Common myeloid progenitor, CD34-positive (primary cell): ENCODE measurements at regions not wholly inside any gene's neighbourhood (a gene's known extent, or its start where the extent isn't known, plus 50 kb on each side); places are given as distances from the start of the nearest gene placed in this dataset.

Source experiments
- CTCF ChIA-PET: fragments of 350-600 bp; sonication (Branson Sonifier 250); formaldehyde crosslinking; loops from one replicate; lab custom pipeline; 2021; ENCODE audit warnings: antibody characterized with exemption; lab: Charles Lee
- POLR2A ChIA-PET: fragments of 350-600 bp; sonication (Branson Sonifier 250); formaldehyde crosslinking; loops from one replicate; lab custom pipeline; 2021; ENCODE audit warnings: antibody characterized with exemption; lab: Charles Lee
- DNase-seq, 3 donors: peaks; one replicate each; pipeline versions ENCODE4 v3.0.0 to v3.0.0-alpha.2; 2013
- H3K27ac ChIP-seq, 2 experiments: 1 replicate in 1 of 2; 2 replicates in 1 of 2; pipeline ENCODE4 v1.7.0; 2013; ENCODE audit warnings: inconsistent platforms in 2 of 2, low read length in 2 of 2, mild to moderate bottlenecking in 2 of 2, low read depth in 1 of 2, moderate library complexity in 1 of 2; ENCODE audit not compliant: severe bottlenecking in 2 of 2, insufficient read depth in 1 of 2, poor library complexity in 1 of 2
- H3K27me3 ChIP-seq, 5 experiments: replicated peaks in 2 of 5; 1 replicate in 3 of 5; 2 replicates in 2 of 5; pipeline versions ENCODE4 v1.6.1 to v1.7.0; 2013; ENCODE audit warnings: low read length in 4 of 5, mild to moderate bottlenecking in 2 of 5, moderate library complexity in 2 of 5, inconsistent platforms in 1 of 5; ENCODE audit not compliant: insufficient read depth in 5 of 5, control insufficient read depth in 4 of 5
- H3K36me3 ChIP-seq, 4 experiments: 1 replicate in 2 of 4; 2 replicates in 2 of 4; pipeline versions ENCODE4 v1.6.1 to v1.7.0; 2013; ENCODE audit warnings: low read length in 3 of 4, control low read depth in 1 of 4, mild to moderate bottlenecking in 1 of 4; ENCODE audit not compliant: control insufficient read depth in 4 of 4, insufficient read depth in 4 of 4
- H3K4me1 ChIP-seq, 4 experiments: 1 replicate in 3 of 4; 2 replicates in 1 of 4; pipeline versions ENCODE4 v1.6.1 to v1.7.1; 2013; ENCODE audit warnings: low read length in 3 of 4, mild to moderate bottlenecking in 3 of 4, control low read depth in 1 of 4, inconsistent platforms in 1 of 4, moderate library complexity in 1 of 4; ENCODE audit not compliant: control insufficient read depth in 4 of 4, insufficient read depth in 4 of 4; ENCODE audit errors: control extremely low read depth in 1 of 4
- H3K4me3 ChIP-seq, 7 experiments: 1 replicate in 4 of 7; 2 replicates in 3 of 7; pipeline versions ENCODE4 v1.5.1 to v1.7.0; 2013; ENCODE audit warnings: mild to moderate bottlenecking in 7 of 7, low read length in 6 of 7, moderate library complexity in 6 of 7, inconsistent platforms in 2 of 7, low read depth in 2 of 7, control low read depth in 1 of 7; ENCODE audit not compliant: insufficient read depth in 4 of 7, control insufficient read depth in 1 of 7; ENCODE audit errors: extremely low read depth in 1 of 7
- H3K9me3 ChIP-seq, 5 experiments: 1 replicate in 4 of 5; 2 replicates in 1 of 5; pipeline versions ENCODE4 v1.6.1 to v1.7.1; 2013; ENCODE audit warnings: low read length in 4 of 5, mild to moderate bottlenecking in 2 of 5, inconsistent platforms in 1 of 5, low read depth in 1 of 5, moderate library complexity in 1 of 5; ENCODE audit not compliant: control insufficient read depth in 4 of 5, insufficient read depth in 2 of 5; ENCODE audit errors: control extremely low read depth in 1 of 5
- WGBS: methylation state at CpG from one replicate; pipeline ENCODE4 v1.1.5; 2013; ENCODE audit not compliant: insufficient coverage; 5-methylcytosine and 5-hydroxymethylcytosine counted together

DNA sequence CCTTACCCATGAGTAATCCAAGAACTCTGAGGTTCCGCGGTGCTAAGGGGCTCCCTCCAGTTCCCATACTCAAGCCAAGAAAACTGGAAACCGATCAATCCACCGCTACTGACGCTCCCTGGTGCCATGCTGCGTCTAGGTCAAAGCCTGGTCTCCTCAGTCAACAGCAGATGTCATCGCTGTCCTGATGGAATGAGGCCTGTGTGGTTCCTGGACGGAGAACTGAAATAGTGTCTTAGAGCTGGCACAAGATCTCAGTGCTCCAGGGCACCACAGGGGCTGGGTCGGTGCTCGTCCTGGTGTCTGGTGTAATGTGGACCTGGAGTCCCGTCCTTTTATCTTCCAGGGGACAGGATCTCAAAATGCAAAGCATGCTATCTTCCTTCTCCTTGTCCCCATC lies 373.9 kb upstream of the CFAP20DC start:
- WGBS, result 93% methylated on average over 11 of the region's 11 CpGs
- H3K27ac ChIP-seq, result no peak overlapping the region
- ChIA-PET POLR2A (no interaction called here), CTCF (no interaction called here)
- H3K36me3 ChIP-seq, result no peaks in the 10 kb centered on the region
- H3K27me3 ChIP-seq, result peaks cover 0 to 19% (median 0%) of the 10 kb centered on the region in 5 experiments
- H3K4me1 ChIP-seq, result peaks cover 0 to 15% (median 8%) of the 10 kb centered on the region in 4 experiments
- no peak for DNase-seq
- H3K9me3 ChIP-seq, result no peaks in the 10 kb centered on the region
- no peak overlapping the region for H3K4me3 ChIP-seq

DNA sequence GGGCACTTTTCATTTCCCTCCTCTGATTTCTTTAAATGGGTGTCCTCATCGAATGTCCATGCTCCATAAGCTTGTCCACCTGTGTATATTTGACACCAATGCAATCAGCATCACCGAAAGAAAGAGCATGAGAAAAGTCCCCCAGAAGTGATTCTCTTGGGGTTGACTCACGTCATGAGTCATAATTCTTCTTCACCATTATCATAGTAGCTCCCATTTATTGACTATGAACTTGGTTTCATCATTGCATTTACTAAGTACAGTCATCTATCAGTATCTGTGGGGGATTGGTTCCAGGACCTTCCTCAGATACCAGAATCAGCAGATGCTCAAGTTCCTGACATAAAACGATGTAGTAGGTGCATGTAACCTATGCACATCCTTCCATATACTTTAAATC lies 372.5 kb upstream of the CFAP20DC start:
- Histone ChIP-seq H3K36me3 (no peaks in the 10 kb centered on the region), H3K4me1 (peaks cover 0 to 7% (median 4%) of the 10 kb centered on the region in 4 experiments), H3K27me3 (peaks cover 0 to 15% (median 0%) of the 10 kb centered on the region in 5 experiments), H3K9me3 (no peaks in the 10 kb centered on the region), H3K4me3 (no peak overlapping the region), H3K27ac (no peak overlapping the region)
- POLR2A ChIA-PET, result no interaction called here
- DNase-seq, result no peak
- CTCF ChIA-PET, result no interaction called here
- 100% methylated on average over 2 of the region's 4 CpGs for WGBS

DNA sequence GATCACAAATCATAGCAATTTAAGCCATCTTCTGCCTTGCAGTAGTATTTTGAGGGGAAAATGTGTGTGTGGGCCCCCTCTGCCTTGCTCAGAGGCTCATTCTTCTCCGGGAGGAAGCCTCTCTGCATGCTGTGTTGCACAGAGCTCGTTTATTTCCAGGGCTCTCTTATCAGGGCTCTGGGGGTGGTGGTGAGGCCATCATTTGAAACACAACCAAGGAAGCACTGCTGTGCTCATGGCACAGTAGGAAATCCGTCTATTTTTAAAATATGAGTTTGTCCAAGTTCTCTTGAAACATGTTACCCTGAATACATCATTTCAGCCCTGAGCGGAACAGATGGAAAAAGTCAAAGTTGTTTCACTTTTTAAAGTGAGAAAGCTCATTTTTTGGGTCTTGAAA lies 369.0 kb upstream of the CFAP20DC start:
- DNase-seq, result no peak
- H3K27me3 ChIP-seq, result peaks cover 0 to 3% (median 0%) of the 10 kb centered on the region in 5 experiments
- H3K4me3 ChIP-seq, result no peak overlapping the region
- 82% methylated on average over 3 of the region's 4 CpGs for WGBS
- H3K36me3 ChIP-seq, result no peaks in the 10 kb centered on the region
- no peak overlapping the region for H3K27ac ChIP-seq
- no peaks in the 10 kb centered on the region for H3K9me3 ChIP-seq
- CTCF ChIA-PET, result no interaction called here
- POLR2A ChIA-PET, result no interaction called here
- no peaks in the 10 kb centered on the region for H3K4me1 ChIP-seq

DNA sequence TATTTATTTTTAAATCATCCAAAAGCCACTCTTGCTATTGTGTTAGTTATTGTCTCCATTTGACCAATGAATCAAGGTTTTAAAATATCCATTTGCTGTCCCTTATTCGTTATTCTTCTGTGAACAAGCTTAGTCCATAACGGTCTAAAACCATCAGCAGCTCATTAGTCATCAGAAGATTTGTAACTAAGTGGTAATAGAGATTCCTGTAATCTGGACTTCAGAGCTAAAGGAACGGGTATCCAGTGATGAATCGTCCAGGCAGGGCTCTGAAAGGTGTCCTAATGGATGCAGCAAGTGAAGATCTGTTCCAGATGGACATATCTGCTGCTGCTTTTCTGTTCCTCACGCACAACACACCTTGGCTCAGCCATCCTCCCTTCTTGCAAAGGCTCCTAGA lies 362.7 kb upstream of the CFAP20DC start:
- POLR2A ChIA-PET, result no interaction called here
- CTCF ChIA-PET, result no interaction called here

DNA sequence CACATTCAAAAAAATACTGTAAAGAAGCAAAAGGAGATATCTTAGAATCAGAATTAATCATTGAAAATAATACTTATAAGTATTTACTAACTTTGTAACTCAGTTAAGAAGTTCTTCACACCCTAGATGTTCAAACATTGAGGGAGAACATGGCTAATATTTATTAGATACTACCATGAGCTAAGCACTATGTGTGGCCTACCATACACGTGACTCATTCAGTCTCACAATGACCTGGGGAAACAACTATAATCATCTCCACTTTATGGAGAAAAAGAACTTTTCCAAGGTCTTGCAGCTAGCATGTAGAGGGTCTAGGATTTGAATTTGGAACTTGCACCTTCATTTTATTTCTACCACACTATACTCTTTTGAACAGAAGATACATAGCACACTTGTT lies 361.9 kb upstream of the CFAP20DC start:
- WGBS, result no CpG with 5 or more reads among the region's 1 CpG
- Histone ChIP-seq H3K4me3 (no peak overlapping the region), H3K36me3 (no peaks in the 10 kb centered on the region), H3K4me1 (no peaks in the 10 kb centered on the region), H3K9me3 (no peaks in the 10 kb centered on the region), H3K27ac (no peak overlapping the region), H3K27me3 (no peaks in the 10 kb centered on the region)
- CTCF ChIA-PET, result no interaction called here
- no peak for DNase-seq
- POLR2A ChIA-PET, result no interaction called here

More for the DNA sequence above, 362.7 kb upstream of the CFAP20DC start:
- H3K27ac ChIP-seq, result no peak overlapping the region
- H3K27me3 ChIP-seq, result no peaks in the 10 kb centered on the region
- H3K9me3 ChIP-seq, result no peaks in the 10 kb centered on the region
- WGBS, result 94% methylated on average over 3 of the region's 5 CpGs
- H3K4me3 ChIP-seq, result no peak overlapping the region
- DNase-seq, result no peak
- no peaks in the 10 kb centered on the region for H3K36me3 ChIP-seq
- H3K4me1 ChIP-seq, result no peaks in the 10 kb centered on the region

GRCh38 chr3:59411186-59411585 lies 361.4 kb upstream of the CFAP20DC start:
- no peaks in the 10 kb centered on the region for H3K9me3 ChIP-seq
- no peaks in the 10 kb centered on the region for H3K27me3 ChIP-seq
- CTCF ChIA-PET, result no interaction called here
- H3K4me1 ChIP-seq, result no peaks in the 10 kb centered on the region
- no peak overlapping the region for H3K4me3 ChIP-seq
- DNase-seq, result no peak
- WGBS, result 90% methylated on average over 2 of the region's 2 CpGs
- POLR2A ChIA-PET, result no interaction called here
- H3K36me3 ChIP-seq, result no peaks in the 10 kb centered on the region
- H3K27ac ChIP-seq, result no peak overlapping the region

- Histone ChIP-seq H3K9me3 (no peaks in the 10 kb centered on the region), H3K4me1 (no peaks in the 10 kb centered on the region), H3K4me3 (no peak overlapping the region), H3K27me3 (peaks cover 0 to 2% (median 0%) of the 10 kb centered on the region in 5 experiments), H3K27ac (no peak overlapping the region), H3K36me3 (no peaks in the 10 kb centered on the region)
- ChIA-PET CTCF (no interaction called here), POLR2A (no interaction called here)
- no peak for DNase-seq
- WGBS, result 60% methylated on average over 1 of the region's 2 CpGs
These were observed 358.3 kb upstream of the CFAP20DC start for GRCh38 chr3:59408047-59408624.
